GM21526 (cell line): ENCODE measurements at regions not wholly inside any gene's neighbourhood (a gene's known extent, or its start where the extent isn't known, plus 50 kb on each side); places are given as distances from the start of the nearest gene placed in this dataset.
A peak's percentile ranks its signal among the peaks of the same experiment; 100 is the strongest.

Source experiments
- ATAC-seq: cut with Tn5 transposase; IDR thresholded peaks from one replicate; pipeline ENCODE4 v1.9.1; 2021; ENCODE audit warnings: moderate library complexity; ENCODE audit not compliant: unreplicated experiment, low FRiP score

GRCh38 chr3:117710501-117710900 is 1000.9 kb downstream of the TUSC7 start:
- no peak for ATAC-seq

- no peak for ATAC-seq
These were observed 1009.8 kb downstream of the TUSC7 start for GRCh38 chr3:117719316-117719926.

GRCh38 chr3:117721866-117722265 is 1012.3 kb downstream of the TUSC7 start:
- no peak for ATAC-seq

GRCh38 chr3:117722856-117723255 is 1013.3 kb downstream of the TUSC7 start:
- peak; percentile 73 for ATAC-seq

- no peak for ATAC-seq
These were observed 1014.2 kb downstream of the TUSC7 start for GRCh38 chr3:117723825-117724224.

GRCh38 chr3:117725314-117725713 is 1015.7 kb downstream of the TUSC7 start:
- ATAC-seq = no peak

GRCh38 chr3:117726776-117727175 is 1017.2 kb downstream of the TUSC7 start:
- ATAC-seq = no peak

GRCh38 chr3:117728226-117728625 is 1018.6 kb downstream of the TUSC7 start:
- ATAC-seq = no peak

- ATAC-seq = no peak
These were observed 1024.9 kb downstream of the TUSC7 start for GRCh38 chr3:117734496-117734895.

- ATAC-seq = no peak
These were observed 1026.0 kb downstream of the TUSC7 start for GRCh38 chr3:117735481-117736101.

- no peak for ATAC-seq
These were observed 1027.3 kb downstream of the TUSC7 start for GRCh38 chr3:117736846-117737245.

- ATAC-seq = no peak
These were observed 1034.4 kb downstream of the TUSC7 start for GRCh38 chr3:117743993-117744392.

- ATAC-seq = no peak
These were observed 1035.4 kb downstream of the TUSC7 start for GRCh38 chr3:117744935-117745334.

- no peak for ATAC-seq
These were observed 1035.9 kb downstream of the TUSC7 start for GRCh38 chr3:117745516-117745915.

- no peak for ATAC-seq
These were observed 1036.5 kb downstream of the TUSC7 start for GRCh38 chr3:117746066-117746465.

- ATAC-seq = no peak
These were observed 1038.6 kb downstream of the TUSC7 start for GRCh38 chr3:117748131-117748530.

- ATAC-seq = no peak
These were observed 1041.2 kb downstream of the TUSC7 start for GRCh38 chr3:117750674-117751269.

- no peak for ATAC-seq
These were observed 1042.1 kb downstream of the TUSC7 start for GRCh38 chr3:117751651-117752050.

GRCh38 chr3:117752984-117753717 is 1043.6 kb downstream of the TUSC7 start:
- no peak for ATAC-seq

- no peak for ATAC-seq
These were observed 1044.5 kb downstream of the TUSC7 start for GRCh38 chr3:117754058-117754457.

GRCh38 chr3:117754841-117755240 is 1045.3 kb downstream of the TUSC7 start:
- no peak for ATAC-seq
